C4-2B (cell line): ENCODE measurements at regions not wholly inside any gene's neighbourhood (a gene's known extent, or its start where the extent isn't known, plus 50 kb on each side); places are given as distances from the start of the nearest gene placed in this dataset.
"Not testable (repeated sequence)": the region's sequence is repeated elsewhere in the genome, so short reads cannot be mapped to it uniquely, and the experiment has no call there.

ENCODE experiments used
- CTCF ChIP-seq: fragments of 450-650 bp; conservative IDR thresholded peaks from 2 replicates; pipeline ENCODE4 v1.5.1; 2017; ENCODE audit warnings: mild to moderate bottlenecking
- ZFX ChIP-seq: fragments of 450-650 bp; IDR thresholded peaks from 2 replicates; pipeline ENCODE4 v1.6.1; 2017

- TF ChIP-seq CTCF, ZFX: not testable (repeated sequence)
These were observed 1522.8 kb downstream of the FOXD4L5 start for GRCh38 chr9:63762230-63762629.
